NAMALWA (cell line): ENCODE measurements at regions not wholly inside any gene's neighbourhood (a gene's known extent, or its start where the extent isn't known, plus 50 kb on each side); places are given as distances from the start of the nearest gene placed in this dataset.

Source experiments
- DNase-seq: peaks from one replicate; pipeline ENCODE4 v3.0.0-alpha.2; 2015; ENCODE audit warnings: low spot score

GRCh38 chr2:150003544-150003943, 416.0 kb upstream of the MMADHC start:
- DNase-seq = no peak

DNA sequence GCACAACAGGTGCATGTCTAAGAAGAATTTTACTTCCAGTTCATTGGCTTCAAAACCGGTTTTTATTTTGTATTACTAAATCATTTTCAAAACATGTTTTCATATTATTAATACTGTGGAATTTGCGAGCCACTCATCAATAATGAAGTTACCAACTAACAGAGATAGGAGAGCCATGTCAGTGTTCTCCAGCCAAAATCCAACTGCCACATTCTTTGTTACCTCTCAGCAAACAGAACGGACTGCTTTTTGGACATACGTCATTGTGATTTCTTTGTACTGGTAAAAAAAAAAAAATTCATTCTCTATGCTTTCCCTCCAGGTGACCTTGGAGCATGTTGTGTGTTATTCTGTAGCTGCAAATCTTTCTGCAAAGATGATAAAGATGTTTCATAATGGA, 414.2 kb upstream of the MMADHC start:
- DNase-seq = no peak

DNA sequence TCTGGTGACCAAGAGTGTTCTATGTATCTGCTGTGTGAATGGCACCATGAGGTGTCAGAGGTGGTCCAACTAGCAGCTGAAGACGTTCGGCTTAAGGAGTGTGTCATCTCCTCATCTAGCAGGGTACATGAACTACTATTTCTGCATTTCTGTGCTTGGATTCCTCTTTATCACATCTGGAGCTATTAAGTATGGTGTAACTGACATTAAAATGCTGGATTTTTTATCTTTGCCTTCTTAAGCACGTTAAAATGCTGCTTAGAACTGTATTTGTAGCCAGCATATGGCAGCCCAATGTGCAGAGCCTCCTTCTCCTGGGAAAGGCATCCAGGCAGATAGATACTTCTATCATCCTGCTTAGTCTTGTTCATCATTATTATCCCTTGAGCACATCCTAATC, 409.3 kb upstream of the MMADHC start:
- no peak for DNase-seq

DNA sequence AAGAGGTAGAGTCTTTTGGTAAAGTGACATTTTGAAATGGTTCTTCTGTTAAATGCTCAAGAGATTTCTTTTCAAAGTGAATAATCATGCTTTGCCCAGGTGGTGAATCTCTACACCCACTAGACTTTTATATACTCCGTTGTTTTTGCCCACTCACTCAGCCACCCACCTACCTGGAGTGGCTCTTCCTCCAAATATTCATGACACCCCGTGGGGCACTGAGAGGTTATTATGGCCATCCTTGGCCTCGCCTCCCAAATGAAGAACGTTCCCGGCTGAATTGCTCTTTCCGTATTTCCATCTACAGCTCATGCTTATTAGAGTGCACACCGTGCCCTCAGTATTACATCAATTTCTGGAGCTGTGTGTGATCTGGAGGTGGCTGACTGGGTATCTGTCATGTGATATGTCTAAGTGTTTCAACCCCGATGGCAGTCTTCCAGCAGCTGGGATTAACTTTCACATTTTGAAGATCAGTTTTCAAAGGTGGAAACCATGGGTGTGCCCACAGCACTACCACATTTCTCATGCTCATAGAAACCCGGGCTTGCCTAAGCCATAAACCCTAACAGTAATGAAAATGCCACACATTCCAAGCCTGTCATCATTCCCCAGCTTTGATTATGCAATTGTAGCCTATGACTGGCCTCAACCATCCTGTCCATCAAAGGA, 406.6 kb upstream of the MMADHC start:
- no peak for DNase-seq

- no peak for DNase-seq
These were observed 405.7 kb upstream of the MMADHC start for GRCh38 chr2:149993316-149993715.

GRCh38 chr2:149991576-149991975, 404.0 kb upstream of the MMADHC start:
- DNase-seq = no peak

- DNase-seq = no peak
These were observed 403.4 kb upstream of the MMADHC start for GRCh38 chr2:149990965-149991364.

DNA sequence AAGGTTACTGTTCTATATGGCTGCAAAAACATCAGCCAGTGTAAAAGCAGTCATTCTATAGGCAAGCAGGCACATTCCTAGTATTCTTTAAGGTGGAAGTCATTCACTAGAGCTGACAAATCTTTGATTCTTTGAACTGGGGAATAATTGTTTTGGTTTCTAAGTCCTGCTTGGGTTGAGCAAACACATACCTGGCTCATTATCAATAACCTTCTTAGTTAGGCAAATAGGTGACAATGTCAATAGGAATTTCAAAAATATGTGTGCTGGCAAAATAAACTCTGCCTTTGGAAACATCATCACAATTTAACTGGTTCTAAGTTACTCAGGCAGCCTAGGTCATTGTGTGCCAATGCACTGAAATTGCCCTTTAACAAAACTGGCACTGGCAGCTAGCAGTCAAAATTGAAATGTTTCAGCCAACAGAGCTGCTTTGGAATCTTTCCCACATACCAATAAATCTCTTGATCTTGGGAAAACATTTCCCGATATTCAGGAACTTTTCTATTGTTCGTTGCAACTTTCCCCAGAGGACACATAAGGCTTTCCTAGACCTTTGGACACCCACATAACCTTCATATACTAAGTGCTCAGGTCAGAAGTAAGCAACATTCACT, 402.0 kb upstream of the MMADHC start:
- DNase-seq = no peak

DNA sequence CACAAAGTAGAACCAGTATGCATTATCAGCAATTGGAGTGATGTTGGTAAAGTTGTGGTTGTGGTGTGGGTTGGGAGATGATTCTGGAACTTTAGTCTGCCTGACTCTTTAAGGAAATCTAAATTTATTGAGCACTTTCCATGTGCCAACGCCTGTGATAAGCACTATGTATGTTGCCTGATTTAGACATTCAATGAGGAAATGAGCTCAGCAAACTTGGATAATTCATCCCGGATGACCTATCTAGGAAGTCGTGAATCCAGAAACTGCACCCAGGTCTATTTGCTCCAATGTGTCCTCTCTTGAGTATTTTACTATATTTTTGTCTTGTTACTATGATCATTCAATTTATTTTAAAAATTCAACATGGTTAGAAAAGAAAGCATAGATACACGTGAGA, 400.8 kb upstream of the MMADHC start:
- DNase-seq = no peak

DNA sequence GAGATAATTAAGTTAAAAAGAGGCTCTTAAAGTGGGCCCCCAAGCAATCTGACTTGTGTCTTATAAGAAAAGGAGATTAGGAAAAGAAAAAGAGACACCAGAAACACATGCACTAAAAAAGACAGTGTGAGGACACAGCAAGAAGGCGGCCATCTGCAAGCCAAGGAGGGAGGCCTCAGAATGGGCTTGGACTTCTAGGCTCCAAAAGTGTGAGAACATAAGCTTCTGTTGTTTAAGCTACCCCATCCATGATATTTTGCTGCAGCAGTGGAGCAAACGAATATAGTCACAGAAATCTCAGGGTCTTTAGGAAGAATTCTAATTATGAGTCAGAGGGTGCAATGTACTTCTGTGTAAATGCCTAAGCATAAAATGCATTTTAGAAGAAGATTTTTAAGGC, 399.3 kb upstream of the MMADHC start:
- no peak for DNase-seq

- DNase-seq = no peak
These were observed 396.7 kb upstream of the MMADHC start for GRCh38 chr2:149984311-149984710.

- no peak for DNase-seq
These were observed 384.5 kb upstream of the MMADHC start for GRCh38 chr2:149972066-149972465.

DNA sequence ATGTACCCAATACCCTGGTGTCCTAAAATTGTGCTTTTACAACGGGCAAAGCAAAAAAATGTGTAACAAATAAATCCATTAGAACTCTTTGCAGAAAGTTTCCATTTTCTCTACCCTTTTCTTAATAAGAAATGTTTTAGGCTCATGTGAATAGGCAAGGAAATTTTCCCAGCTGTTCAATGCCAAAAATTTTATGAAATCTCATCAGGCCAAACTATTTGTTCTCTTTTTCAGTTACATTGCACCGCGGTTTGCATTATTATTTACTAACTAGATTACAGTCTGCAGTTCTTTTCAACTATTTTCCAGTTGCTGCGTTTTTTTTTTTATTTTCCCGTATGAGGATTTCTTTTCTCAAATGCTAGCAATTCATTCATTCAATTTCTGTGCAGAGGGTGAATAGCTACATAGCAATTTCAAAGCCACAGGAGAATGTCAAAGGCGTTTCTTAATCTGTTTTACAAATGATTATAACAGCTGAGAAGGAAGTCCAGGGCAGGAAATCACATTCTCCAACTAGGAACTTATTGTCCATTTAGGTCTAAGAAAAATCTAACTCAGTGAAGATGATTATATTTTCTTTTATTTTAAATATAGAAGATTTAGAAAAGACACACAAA, 367.5 kb upstream of the MMADHC start:
- no peak for DNase-seq

DNA sequence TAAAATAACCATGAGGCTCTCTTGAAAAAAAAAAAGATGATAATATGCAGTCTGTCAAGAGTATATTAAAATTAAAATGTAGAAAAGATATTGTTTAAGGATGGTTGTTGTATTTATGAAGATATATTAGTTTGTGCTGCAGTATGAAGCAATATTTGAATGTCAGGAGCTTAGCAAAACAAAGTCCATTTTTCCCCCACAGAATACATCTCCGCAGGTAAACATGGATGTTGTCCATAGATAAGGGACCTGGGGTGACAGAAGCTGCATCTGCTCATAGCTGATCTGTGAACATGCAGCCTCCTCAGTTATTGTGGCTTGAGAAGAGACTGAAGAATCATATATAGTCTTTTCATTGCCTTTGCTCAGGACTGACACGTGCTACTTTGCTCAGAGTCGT, 366.1 kb upstream of the MMADHC start:
- DNase-seq = no peak

DNA sequence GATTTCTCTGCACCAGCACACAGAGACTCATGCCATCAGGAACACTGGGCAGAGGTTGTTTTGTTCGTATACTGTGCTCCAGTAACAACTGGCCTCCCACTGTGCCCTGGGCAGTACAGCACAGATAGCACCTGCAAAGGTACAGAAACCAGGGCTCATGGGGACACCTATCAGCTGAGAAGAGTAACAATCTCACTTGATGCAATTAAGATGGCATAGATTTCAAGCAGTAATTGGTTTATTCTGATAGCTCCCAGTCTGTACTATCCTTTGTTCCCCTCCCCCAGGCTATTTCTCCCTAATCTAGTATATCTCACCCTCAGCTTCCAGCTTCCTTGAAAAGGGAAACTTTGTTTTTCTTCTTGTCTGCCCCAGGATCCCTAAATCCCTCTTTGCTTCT, 343.9 kb upstream of the MMADHC start:
- no peak for DNase-seq

DNA sequence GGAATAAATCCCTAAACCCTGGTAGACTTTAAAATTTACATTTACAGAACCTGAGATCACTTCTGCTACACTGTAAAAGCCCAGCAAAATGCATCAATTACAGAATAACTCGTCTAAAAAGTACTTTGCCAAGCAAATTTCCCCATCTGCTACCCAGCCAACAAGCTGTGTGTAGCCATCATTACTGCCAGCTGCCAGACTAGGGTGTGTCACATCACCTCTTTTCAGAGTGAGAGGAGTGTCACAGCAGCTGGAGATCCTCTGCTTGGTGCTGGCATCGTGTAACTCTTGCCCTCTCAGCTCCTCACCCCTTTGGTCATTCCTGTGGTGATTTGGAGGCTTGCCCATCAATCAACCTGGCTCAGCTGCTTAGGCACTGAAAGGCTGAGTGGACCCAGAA, 340.4 kb upstream of the MMADHC start:
- no peak for DNase-seq

DNA sequence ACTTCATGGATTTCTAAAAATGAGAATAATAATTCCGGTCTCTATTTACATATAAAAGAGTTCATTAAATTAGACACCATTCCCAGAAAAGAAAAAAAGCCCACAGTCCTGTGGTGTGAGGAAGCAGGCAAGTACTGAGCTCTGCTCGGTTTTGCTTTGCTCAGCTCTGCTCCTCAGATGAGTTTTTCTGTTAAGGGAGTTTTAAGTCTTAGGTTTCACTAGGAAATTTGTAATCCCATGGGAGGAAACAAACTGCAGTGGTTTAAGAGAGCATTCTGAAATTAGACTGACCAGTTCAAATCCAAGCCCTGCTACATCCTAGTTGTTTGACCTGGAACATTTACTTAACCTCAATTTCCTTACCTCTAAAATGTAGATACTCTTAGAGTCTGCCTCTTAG, 338.6 kb upstream of the MMADHC start:
- DNase-seq = no peak

GRCh38 chr2:149924549-149925213, 337.1 kb upstream of the MMADHC start:
- DNase-seq = no peak

DNA sequence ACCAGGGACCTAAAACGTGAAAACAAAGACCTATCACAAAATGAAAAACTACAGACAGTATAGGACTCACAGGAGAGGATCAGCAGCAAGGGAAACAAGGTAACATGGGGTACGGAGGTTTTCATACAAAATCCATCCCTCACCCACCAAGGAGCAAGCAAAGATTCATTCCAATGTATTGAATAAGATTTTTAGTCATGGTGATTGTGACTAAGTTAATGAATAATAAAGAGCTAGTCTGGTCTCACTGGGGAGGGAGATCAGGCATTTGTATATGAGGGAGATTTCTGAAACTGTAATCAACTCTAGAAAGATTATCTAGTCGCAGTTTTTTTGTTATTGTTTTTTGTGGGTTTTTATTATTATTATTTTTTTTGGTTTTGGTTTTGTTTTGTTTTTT, 336.5 kb upstream of the MMADHC start:
- DNase-seq = no peak

- no peak for DNase-seq
These were observed 334.5 kb upstream of the MMADHC start for GRCh38 chr2:149921911-149922616.

DNA sequence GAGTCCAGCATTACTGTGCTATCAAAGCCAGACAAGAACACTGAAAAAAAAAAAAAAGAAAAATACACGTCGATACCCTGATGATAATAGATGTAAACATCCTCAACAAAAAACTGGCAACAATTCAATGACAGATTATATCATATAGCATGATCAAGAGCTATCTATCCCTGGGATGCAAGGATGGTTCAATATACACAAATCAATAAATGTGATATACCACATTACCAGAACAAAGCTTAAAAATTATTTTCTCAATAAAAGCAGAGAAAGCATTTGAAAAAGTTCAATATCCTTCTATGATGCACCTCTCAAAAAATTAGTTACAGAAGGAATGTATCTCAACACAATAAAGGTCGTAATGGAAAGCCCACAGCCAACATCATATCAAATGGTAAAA, 332.8 kb upstream of the MMADHC start:
- DNase-seq = no peak

- DNase-seq = no peak
These were observed 327.6 kb upstream of the MMADHC start for GRCh38 chr2:149915151-149915550.
